AG04449 (cell line): ENCODE measurements at regions not wholly inside any gene's neighbourhood (a gene's known extent, or its start where the extent isn't known, plus 50 kb on each side); places are given as distances from the start of the nearest gene placed in this dataset.
A peak's percentile ranks its signal among the peaks of the same experiment; 100 is the strongest.

ENCODE experiments used
- CTCF ChIA-PET: fragments of 350-600 bp; formaldehyde crosslinking; extraction: SDS; loops from one replicate; lab custom pipeline; 2021; ENCODE audit warnings: antibody characterized with exemption; lab: Yijun Ruan, JAX
- POLR2A ChIA-PET: fragments of 400-600, 350-600 bp; formaldehyde crosslinking; extraction: SDS; loops from one replicate; lab custom pipeline; 2020; ENCODE audit warnings: antibody characterized with exemption, inconsistent platforms; lab: Yijun Ruan, JAX
- DNase-seq: peaks from one replicate; pipeline ENCODE4 v3.0.0-alpha.2; 2010; ENCODE audit warnings: low read depth, low spot score
- H3K4me3 ChIP-seq: 2 replicates; pipeline ENCODE4 v1.5.1; 2011; ENCODE audit warnings: low read depth, mild to moderate bottlenecking, control low read depth, low read length
- CTCF ChIP-seq: IDR thresholded peaks from one replicate; pipeline ENCODE4 v1.5.1; 2011; ENCODE audit warnings: mild to moderate bottlenecking, moderate library complexity, low read length, control low read depth, inconsistent platforms; ENCODE audit not compliant: insufficient read depth; ENCODE audit errors: missing control alignments

GRCh38 chr18:55763805-55764204 is 175.8 kb upstream of the TCF4 start:
- POLR2A ChIA-PET = interaction anchor here (1.1 kb wide), 1 partner anchor 442 kb away, joined by 7 read pairs; no protein-coding TSS in a partner anchor
- no peak for TF ChIP-seq CTCF
- no peak overlapping the region for H3K4me3 ChIP-seq
- DNase-seq = no peak
- CTCF ChIA-PET = interaction anchor here (1.1 to 2.2 kb wide), 5 partner anchors 8 to 348 kb away, joined by 5 to 15 read pairs (median 5); no protein-coding TSS in a partner anchor

DNA sequence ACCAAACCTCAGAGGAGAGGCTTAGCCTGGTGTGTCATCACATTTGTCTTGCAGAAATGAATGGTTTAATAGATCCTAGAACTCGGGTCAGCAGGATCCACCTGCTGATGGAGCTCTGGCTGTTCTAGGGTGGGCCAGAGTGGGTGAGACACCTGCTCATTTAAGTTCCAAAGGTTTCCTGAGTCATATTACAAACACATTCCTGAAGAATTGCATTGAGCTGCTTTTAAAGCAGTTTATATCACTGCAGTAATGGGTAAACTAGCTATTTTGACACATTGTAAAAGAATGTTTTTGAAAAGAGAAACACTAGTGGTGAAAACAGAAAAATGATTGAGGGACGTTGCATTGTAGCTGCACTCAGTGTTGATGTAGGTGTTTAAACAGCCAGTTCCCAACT is 175.3 kb upstream of the TCF4 start:
- ChIA-PET CTCF (interaction anchor here (1.0 to 2.2 kb wide), 6 partner anchors 9 to 348 kb away, joined by 3 to 15 read pairs (median 5); no protein-coding TSS in a partner anchor), POLR2A (interaction anchor here (0.6 to 1.1 kb wide), 2 partner anchors 20 to 441 kb away, joined by 3 to 7 read pairs; no protein-coding TSS in a partner anchor)
- DNase-seq = peak; percentile 10
- H3K4me3 ChIP-seq = no peak overlapping the region
- TF ChIP-seq CTCF = no peak

DNA sequence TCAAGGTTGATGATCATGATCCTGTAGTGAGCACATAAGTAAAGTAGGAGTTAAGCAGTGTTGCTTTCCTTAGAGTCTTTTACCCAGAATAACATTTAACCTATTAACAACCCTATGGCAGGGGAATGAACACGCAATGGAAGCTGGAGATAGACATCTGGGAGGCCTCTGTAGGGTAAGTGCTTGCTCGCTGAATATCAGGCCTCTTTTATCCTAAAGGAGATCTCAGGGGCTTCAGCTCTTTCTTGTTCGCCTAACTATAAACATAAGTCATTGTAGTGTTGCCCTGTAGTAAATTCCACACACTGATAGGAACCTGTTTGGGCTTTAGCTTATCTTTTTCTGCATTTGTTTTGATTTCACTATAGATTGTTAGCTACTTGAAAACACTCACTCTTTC is 174.4 kb upstream of the TCF4 start:
- no peak overlapping the region for H3K4me3 ChIP-seq
- ChIA-PET POLR2A (no interaction called here), CTCF (interaction anchor here (1.0 to 2.2 kb wide), 6 partner anchors 9 to 347 kb away, joined by 3 to 15 read pairs (median 5); no protein-coding TSS in a partner anchor)
- no peak for TF ChIP-seq CTCF
- DNase-seq = no peak

- no peak for DNase-seq
- CTCF ChIA-PET = interaction anchor here (0.6 to 1.3 kb wide), 3 partner anchors 9 to 26 kb away, joined by 3 to 4 read pairs (median 4); no protein-coding TSS in a partner anchor
- no peak overlapping the region for H3K4me3 ChIP-seq
- TF ChIP-seq CTCF = no peak
- POLR2A ChIA-PET = no interaction called here
Measured at GRCh38 chr18:55753643-55754263, 165.8 kb upstream of the TCF4 start.

DNA sequence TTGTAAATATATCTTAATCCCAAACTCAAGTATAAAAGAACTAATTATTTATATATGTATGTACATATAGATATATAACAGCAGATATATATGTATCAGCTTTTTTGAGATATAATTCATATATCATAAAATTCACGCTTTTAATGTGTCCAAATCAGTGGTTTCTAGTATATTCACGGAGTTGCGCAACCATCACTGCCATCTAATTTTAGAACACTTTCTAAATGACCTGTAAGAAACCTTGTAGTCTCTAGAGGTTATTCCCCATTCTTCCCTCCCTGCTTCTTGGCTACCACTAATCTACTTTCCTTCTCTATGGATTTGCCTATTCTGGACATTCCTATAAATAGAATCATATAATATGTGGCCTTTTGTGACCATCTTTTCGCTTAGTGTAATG is 163.5 kb upstream of the TCF4 start:
- no peak for TF ChIP-seq CTCF
- H3K4me3 ChIP-seq = no peak overlapping the region
- CTCF ChIA-PET = no interaction called here
- no peak for DNase-seq
- POLR2A ChIA-PET = no interaction called here

GRCh38 chr18:55748227-55748738 is 160.3 kb upstream of the TCF4 start:
- TF ChIP-seq CTCF = no peak
- no peak overlapping the region for H3K4me3 ChIP-seq
- DNase-seq = no peak
- POLR2A ChIA-PET = no interaction called here
- CTCF ChIA-PET = no interaction called here
